PC-9 (cell line): ENCODE measurements at regions not wholly inside any gene's neighbourhood (a gene's known extent, or its start where the extent isn't known, plus 50 kb on each side); places are given as distances from the start of the nearest gene placed in this dataset.

Experiments used
- BruUV-seq: library from RNA; stranded (reverse); fragments of 400-500 nt; replicated peaks from 2 replicates; lab custom pipeline; 2021; lab: Mats Ljungman, UMichigan
- CTCF ChIA-PET: fragments of 300-600 bp; sonication (Branson Sonifier 250); formaldehyde crosslinking; loops from one replicate; lab custom pipeline; 2022; ENCODE audit warnings: antibody characterized with exemption; lab: Charles Lee
- POLR2A ChIA-PET: fragments of 300-600 bp; sonication (Branson Sonifier 250); formaldehyde crosslinking; loops from one replicate; lab custom pipeline; 2022; ENCODE audit warnings: antibody characterized with exemption; ENCODE audit not compliant: unreplicated experiment; lab: Charles Lee
- DNase-seq, 2 experiments: peaks; one replicate each; pipeline versions ENCODE4 v3.0.0 to v3.0.0-alpha.2; 2015 to 2022; ENCODE audit warnings: mixed read lengths in 1 of 2
- H2AFZ ChIP-seq: fragments of 200-600 bp; sonication (generic); 2 replicates; pipeline ENCODE4 v1.8.1; 2017; ENCODE audit warnings: antibody characterized with exemption
- H3F3A ChIP-seq: fragments of 200-600 bp; sonication (generic); 2 replicates; pipeline ENCODE4 v1.8.1; 2017; ENCODE audit warnings: antibody characterized with exemption, mild to moderate bottlenecking, low read depth; ENCODE audit not compliant: insufficient read depth
- H3K27ac ChIP-seq: fragments of 200-600 bp; sonication (generic); 2 replicates; pipeline ENCODE4 v1.6.1; 2016; ENCODE audit warnings: mixed run types
- H3K27me3 ChIP-seq: fragments of 200-600 bp; sonication (generic); 2 replicates; pipeline ENCODE4 v1.6.1; 2016; ENCODE audit warnings: low read depth, mixed run types; ENCODE audit not compliant: insufficient read depth
- H3K36me3 ChIP-seq: fragments of 200-600 bp; sonication (generic); 2 replicates; pipeline ENCODE4 v1.6.1; 2016; ENCODE audit warnings: low read depth, mixed run types
- H3K4me1 ChIP-seq: fragments of 200-600 bp; sonication (generic); replicated peaks from 2 replicates; pipeline ENCODE4 v1.6.1; 2016; ENCODE audit warnings: mixed run types; ENCODE audit not compliant: insufficient read depth
- H3K4me2 ChIP-seq: fragments of 200-600 bp; sonication (generic); 2 replicates; pipeline ENCODE4 v1.6.1; 2017; ENCODE audit warnings: mixed run types
- H3K4me3 ChIP-seq: fragments of 200-600 bp; sonication (generic); 2 replicates; pipeline ENCODE4 v1.6.1; 2016; ENCODE audit warnings: mixed run types
- H3K79me2 ChIP-seq: fragments of 200-600 bp; sonication (generic); 2 replicates; pipeline ENCODE4 v1.6.1; 2017; ENCODE audit warnings: low read depth, mixed run types
- H3K9me2 ChIP-seq: fragments of 200-600 bp; sonication (generic); 2 replicates; pipeline ENCODE4 v1.8.1; 2017; ENCODE audit warnings: mild to moderate bottlenecking; ENCODE audit not compliant: insufficient read depth
- H3K9me3 ChIP-seq: fragments of 200-600 bp; sonication (generic); 2 replicates; pipeline ENCODE4 v1.8.1; 2016; ENCODE audit warnings: low read depth; ENCODE audit not compliant: insufficient read depth
- H4K20me1 ChIP-seq: fragments of 200-600 bp; sonication (generic); 2 replicates; pipeline ENCODE4 v1.8.1; 2017; ENCODE audit not compliant: insufficient read depth
- CTCF ChIP-seq: fragments of 200-600 bp; sonication (generic); conservative IDR thresholded peaks from 2 replicates; pipeline ENCODE4 v1.6.1; 2017; ENCODE audit warnings: mixed run types, antibody characterized with exemption, mild to moderate bottlenecking, moderate library complexity
- EZH2 ChIP-seq: fragments of 200-600 bp; sonication (generic); IDR thresholded peaks from 2 replicates; pipeline ENCODE4 v1.8.0; 2017; ENCODE audit warnings: antibody characterized with exemption, low read depth
- intact Hi-C: fragments of 100-400 bp; cut with micrococcal nuclease; formaldehyde crosslinking; loops from one replicate; pipeline ENCODE4 v1.10.0; 2022; ENCODE audit not compliant: unreplicated experiment

DNA sequence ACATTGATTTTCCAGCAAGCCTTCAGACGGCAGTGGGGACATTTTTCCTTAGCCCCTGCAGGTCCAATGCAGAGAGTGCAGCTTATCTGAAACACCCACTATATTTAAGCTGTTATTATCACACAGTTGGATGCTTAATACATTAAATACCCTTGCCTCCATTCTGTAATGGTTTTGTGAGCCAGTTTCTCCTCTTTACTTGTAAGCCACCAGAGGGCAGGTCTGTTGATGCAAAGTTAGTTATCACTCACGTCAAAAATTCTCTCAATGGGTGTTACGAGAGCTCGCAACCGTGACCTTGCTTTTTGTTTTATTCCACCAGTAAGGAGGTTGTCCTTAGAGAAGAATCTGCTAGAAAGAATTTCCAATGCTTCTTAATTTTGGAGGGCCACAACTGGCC is 189.8 kb downstream of the INSIG2 start:
- Histone ChIP-seq H3K9me3 (no peaks in the 10 kb centered on the region), H3K4me1 (no peaks in the 10 kb centered on the region), H3K36me3 (no peaks in the 10 kb centered on the region), H3K9me2 (no peaks in the 10 kb centered on the region), H3K27me3 (no peaks in the 10 kb centered on the region), H3K4me2 (no peak overlapping the region), H3K4me3 (no peak overlapping the region), H3K79me2 (no peaks in the 10 kb centered on the region), H3K27ac (no peak overlapping the region), H2AFZ (no peak overlapping the region), H3F3A (no peaks in the 10 kb centered on the region), H4K20me1 (no peaks in the 10 kb centered on the region)
- no TSS peak for BruUV-seq
- ChIA-PET POLR2A (no interaction called here), CTCF (no interaction called here)
- TF ChIP-seq EZH2 (no peak), CTCF (no peak)
- intact Hi-C loops = no loop called here
- DNase-seq = no peak

- DNase-seq = no peak
- Histone ChIP-seq H3K27me3 (no peaks in the 10 kb centered on the region), H3K36me3 (no peaks in the 10 kb centered on the region), H2AFZ (no peak overlapping the region), H3K4me1 (no peaks in the 10 kb centered on the region), H3F3A (no peaks in the 10 kb centered on the region), H4K20me1 (no peaks in the 10 kb centered on the region), H3K79me2 (no peaks in the 10 kb centered on the region), H3K4me2 (no peak overlapping the region), H3K9me2 (no peaks in the 10 kb centered on the region), H3K27ac (no peak overlapping the region), H3K9me3 (no peaks in the 10 kb centered on the region), H3K4me3 (no peak overlapping the region)
- CTCF ChIA-PET = no interaction called here
- no TSS peak for BruUV-seq
- intact Hi-C loops = no loop called here
- no peak for TF ChIP-seq CTCF
- TF ChIP-seq EZH2 = no peak
- POLR2A ChIA-PET = no interaction called here
Measured at GRCh38 chr2:118274841-118275510, 186.7 kb downstream of the INSIG2 start.

DNA sequence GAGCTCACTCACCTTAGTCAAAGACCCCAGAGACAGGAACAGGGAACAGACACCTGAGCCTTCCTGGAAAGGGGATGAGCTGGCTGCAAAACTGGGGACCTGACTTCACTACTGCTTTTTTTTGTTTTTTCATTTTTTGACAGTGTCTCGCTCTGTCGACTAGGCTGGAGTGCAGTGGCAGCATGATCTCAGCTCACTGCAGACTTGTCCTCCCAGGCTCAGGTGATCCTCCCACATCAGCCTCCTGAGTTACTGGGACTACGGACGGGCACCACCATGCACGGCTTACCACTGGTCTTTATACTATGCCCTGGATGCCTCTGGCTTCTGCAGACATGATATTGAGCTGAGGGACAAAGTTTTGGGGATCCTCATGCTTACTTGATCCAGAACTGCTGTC is 184.1 kb downstream of the INSIG2 start:
- POLR2A ChIA-PET = no interaction called here
- no peaks in the 10 kb centered on the region for H3K4me1 ChIP-seq
- no peaks in the 10 kb centered on the region for H3K79me2 ChIP-seq
- H3K9me2 ChIP-seq = no peaks in the 10 kb centered on the region
- H3K27me3 ChIP-seq = no peaks in the 10 kb centered on the region
- no peaks in the 10 kb centered on the region for H3K36me3 ChIP-seq
- H4K20me1 ChIP-seq = no peaks in the 10 kb centered on the region
- no peak for TF ChIP-seq EZH2
- no peak for TF ChIP-seq CTCF
- H3K4me3 ChIP-seq = no peak overlapping the region
- CTCF ChIA-PET = no interaction called here
- DNase-seq = no peak
- BruUV-seq = no TSS peak
- H2AFZ ChIP-seq = no peak overlapping the region
- no peak overlapping the region for H3K4me2 ChIP-seq
- no peaks in the 10 kb centered on the region for H3K9me3 ChIP-seq
- intact Hi-C loops = no loop called here
- H3F3A ChIP-seq = no peaks in the 10 kb centered on the region
- no peak overlapping the region for H3K27ac ChIP-seq
